ENCODE measurements at regions not wholly inside any gene's neighbourhood (a gene's known extent, or its start where the extent isn't known, plus 50 kb on each side); places are given as distances from the start of the nearest gene placed in this dataset.

GRCh38 chr13:91166714-91167511 lies 180.6 kb upstream of the MIR17HG start:
- no peak for TF ChIP-seq EP300 (IDR thresholded peaks at IDR 0.05; ENCODE audit: low read depth)
- TF ChIP-seq CTCF (IDR thresholded peaks at IDR 0.05), result no peak
- TF ChIP-seq POLR2A (IDR thresholded peaks at IDR 0.05), result no peak
- TF ChIP-seq POLR2AphosphoS5 (IDR thresholded peaks at IDR 0.05), result no peak
